ENCODE measurements at regions not wholly inside any gene's neighbourhood (a gene's known extent, or its start where the extent isn't known, plus 50 kb on each side); places are given as distances from the start of the nearest gene placed in this dataset.

DNA sequence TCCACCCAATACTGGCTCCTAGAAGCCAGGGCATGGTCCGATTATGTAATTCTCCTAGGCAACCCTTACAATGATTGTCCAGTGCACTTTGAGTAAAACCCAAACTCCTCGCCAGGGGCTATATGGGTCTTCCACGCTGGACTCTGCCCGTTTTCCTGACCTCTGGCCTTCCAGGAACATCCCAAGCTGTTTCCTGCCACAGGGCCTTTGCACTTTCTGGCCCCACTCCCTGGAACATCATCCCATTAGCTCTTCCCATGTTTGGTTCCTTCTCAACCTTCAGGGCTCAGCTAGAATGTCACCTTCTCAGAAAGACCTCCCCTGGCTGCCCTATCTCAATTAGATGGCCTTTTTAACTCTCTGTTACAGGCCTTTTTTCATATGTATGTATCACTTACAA is 85.4 kb downstream of the IRF2BPL start:
- TF ChIP-seq POLR2AphosphoS5 (IDR thresholded peaks at IDR 0.05) = no peak
- TF ChIP-seq, protein P1, sequence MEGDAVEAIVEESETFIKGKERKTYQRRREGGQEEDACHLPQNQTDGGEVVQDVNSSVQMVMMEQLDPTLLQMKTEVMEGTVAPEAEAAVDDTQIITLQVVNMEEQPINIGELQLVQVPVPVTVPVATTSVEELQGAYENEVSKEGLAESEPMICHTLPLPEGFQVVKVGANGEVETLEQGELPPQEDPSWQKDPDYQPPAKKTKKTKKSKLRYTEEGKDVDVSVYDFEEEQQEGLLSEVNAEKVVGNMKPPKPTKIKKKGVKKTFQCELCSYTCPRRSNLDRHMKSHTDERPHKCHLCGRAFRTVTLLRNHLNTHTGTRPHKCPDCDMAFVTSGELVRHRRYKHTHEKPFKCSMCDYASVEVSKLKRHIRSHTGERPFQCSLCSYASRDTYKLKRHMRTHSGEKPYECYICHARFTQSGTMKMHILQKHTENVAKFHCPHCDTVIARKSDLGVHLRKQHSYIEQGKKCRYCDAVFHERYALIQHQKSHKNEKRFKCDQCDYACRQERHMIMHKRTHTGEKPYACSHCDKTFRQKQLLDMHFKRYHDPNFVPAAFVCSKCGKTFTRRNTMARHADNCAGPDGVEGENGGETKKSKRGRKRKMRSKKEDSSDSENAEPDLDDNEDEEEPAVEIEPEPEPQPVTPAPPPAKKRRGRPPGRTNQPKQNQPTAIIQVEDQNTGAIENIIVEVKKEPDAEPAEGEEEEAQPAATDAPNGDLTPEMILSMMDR (IDR thresholded peaks at IDR 0.05 in 8 of 11, conservative IDR thresholded peaks at IDR 0.05 in 3 of 11) = no peak
- TF ChIP-seq POLR2A (IDR thresholded peaks at IDR 0.05) = no peak
- no peak for DNase-seq
- intact Hi-C loops (cut with DNase I; ENCODE audit: low total_unique reads) = no loop called here
- H3K27ac ChIP-seq = no peak overlapping the region
- H3K36me3 ChIP-seq = no peaks in the 10 kb centered on the region
- no peaks in the 10 kb centered on the region for H3K27me3 ChIP-seq (replicated peaks in 1 of 7)
- no peaks in the 10 kb centered on the region for H3K9me3 ChIP-seq
- 71 to 92% (median 82%) methylated on average over 4 of the region's 4 CpGs for WGBS, 5 donors
- H3K4me1 ChIP-seq = peaks cover 13 to 34% (median 21%) of the 10 kb centered on the region in 6 donors
- H3K4me3 ChIP-seq = no peak overlapping the region

DNA sequence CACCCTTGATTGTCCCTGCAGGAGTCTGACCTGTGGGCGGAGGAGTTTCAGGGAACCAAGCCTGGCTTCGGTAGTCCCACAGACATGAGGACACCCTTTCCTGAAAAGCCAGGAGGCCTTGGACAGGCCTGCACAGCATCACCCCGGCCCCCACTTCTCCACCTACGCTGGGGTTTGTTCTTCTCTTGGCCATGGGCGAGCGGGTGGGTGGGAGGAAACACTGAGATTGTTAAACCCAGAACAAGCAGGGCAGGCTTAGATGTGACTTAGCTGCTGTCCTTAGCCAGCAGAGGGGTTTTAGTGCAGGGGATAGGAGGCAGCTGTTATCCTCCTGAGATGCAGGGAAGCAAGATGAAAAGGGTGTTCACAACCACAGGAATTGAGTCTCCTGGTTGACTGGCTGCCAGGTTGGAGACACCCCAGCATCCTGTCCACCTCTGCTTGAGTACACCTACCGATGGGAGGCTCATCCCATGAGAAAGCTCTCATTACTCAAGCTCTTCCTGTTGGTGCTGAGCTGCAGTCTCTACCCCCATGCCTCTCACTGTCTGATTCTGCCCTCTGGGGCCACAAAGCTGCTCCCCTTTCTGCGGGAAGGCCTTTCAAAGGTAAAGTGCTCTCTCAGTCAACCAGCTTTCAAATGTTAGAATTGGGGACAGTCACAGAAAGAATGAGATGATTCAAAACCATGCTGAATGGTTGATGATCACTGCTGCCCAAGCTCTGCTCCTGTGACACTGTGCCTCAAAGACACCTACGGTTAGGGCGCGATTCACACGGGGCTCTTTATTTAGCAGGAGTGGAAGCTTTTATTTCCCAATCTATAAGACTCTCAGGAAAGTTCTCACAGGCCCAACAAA is 86.3 kb downstream of the IRF2BPL start:
- no peaks in the 10 kb centered on the region for H3K9me3 ChIP-seq
- TF ChIP-seq POLR2AphosphoS5 (IDR thresholded peaks at IDR 0.05) (no peak), POLR2A (IDR thresholded peaks at IDR 0.05) (no peak)
- TF ChIP-seq, protein P1 (IDR thresholded peaks at IDR 0.05 in 8 of 11, conservative IDR thresholded peaks at IDR 0.05 in 3 of 11) = no peak
- 54 to 67% (median 61%) methylated on average over 9 to 12 of the region's 12 CpGs for WGBS, 5 donors
- no peaks in the 10 kb centered on the region for H3K36me3 ChIP-seq
- no peak for DNase-seq
- no peak overlapping the region for H3K4me3 ChIP-seq
- peaks cover 4 to 25% (median 12%) of the 10 kb centered on the region in 6 donors for H3K4me1 ChIP-seq
- H3K27ac ChIP-seq = peak overlapping the region in 5 of 8 donors; percentile 1 to 54 (median 42)
- intact Hi-C loops (cut with DNase I; ENCODE audit: low total_unique reads) = no loop called here
- H3K27me3 ChIP-seq (replicated peaks in 1 of 7) = no peaks in the 10 kb centered on the region

DNA sequence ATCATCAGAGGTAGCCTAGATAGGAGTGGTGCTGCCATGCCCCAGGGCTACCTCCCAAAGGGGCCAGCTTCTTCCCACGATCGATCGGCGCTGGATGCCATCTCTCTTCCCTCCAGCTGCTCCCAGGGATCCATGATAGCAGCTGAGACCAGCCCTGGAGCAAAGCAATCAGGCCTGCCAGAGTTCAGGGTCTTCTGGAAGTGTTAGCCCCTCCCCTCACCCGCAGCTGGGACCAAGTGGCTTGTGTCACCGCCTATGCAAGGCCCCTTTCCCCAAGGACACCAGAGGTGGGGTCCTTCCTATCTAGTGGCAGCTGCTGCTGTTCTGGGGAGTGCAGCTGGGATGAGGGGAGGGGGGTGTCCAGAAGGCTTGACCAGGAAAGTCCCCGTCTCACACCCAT is 87.0 kb downstream of the IRF2BPL start:
- WGBS, 5 donors = 71 to 82% (median 77%) methylated on average over 6 to 7 of the region's 7 CpGs
- Histone ChIP-seq H3K27ac (peak overlapping the region in 5 of 8 donors; percentile 1 to 54 (median 42)), H3K27me3 (replicated peaks in 1 of 7) (no peaks in the 10 kb centered on the region), H3K9me3 (no peaks in the 10 kb centered on the region), H3K36me3 (no peaks in the 10 kb centered on the region), H3K4me3 (no peak overlapping the region), H3K4me1 (peaks cover 0 to 18% (median 5%) of the 10 kb centered on the region in 6 donors)
- TF ChIP-seq POLR2AphosphoS5 (IDR thresholded peaks at IDR 0.05) = peak in 1 of 3 donors; percentile 59
- no peak for TF ChIP-seq POLR2A (IDR thresholded peaks at IDR 0.05)
- TF ChIP-seq, protein P1 (IDR thresholded peaks at IDR 0.05 in 8 of 11, conservative IDR thresholded peaks at IDR 0.05 in 3 of 11) = no peak
- no peak for DNase-seq
- intact Hi-C loops (cut with DNase I; ENCODE audit: low total_unique reads) = no loop called here

DNA sequence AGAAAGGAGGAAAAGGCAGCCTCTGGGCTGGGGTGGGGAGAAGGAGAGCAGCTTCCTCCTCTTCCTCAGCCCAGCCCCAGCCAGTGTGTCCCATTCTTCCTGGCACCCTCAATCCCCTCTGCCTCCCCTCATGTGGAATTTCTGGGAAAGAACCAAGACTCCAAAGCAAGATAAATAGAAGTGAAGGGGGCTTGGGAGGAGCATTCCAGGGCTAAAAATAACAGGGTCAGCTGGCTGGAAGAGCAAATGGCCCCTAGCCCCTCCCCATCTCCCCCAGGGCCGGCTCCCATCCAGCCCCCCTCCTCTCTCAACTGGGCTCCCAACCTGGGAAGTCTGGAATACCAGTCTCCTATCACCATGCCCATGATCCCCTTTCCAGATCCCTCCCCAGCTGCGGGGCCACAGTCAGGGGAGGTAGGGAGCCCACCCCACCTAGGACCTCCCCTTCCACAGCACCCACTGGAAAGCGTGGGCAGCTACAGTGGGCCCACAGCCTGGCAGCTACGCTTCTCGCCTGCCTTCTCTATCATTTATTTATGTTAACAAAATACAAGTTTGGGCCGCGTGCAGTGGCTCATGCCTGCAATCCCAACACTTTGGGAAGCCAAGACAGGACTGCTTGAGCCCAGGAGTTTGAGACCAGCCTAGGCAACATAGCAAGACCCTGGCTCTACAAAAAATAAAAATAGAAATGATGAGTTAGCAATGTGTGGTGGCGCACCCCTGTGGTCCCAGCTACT is 88.3 kb downstream of the IRF2BPL start:
- TF ChIP-seq, protein P1 (IDR thresholded peaks at IDR 0.05 in 8 of 11, conservative IDR thresholded peaks at IDR 0.05 in 3 of 11) = no peak
- TF ChIP-seq POLR2A (IDR thresholded peaks at IDR 0.05) (no peak), POLR2AphosphoS5 (IDR thresholded peaks at IDR 0.05) (no peak)
- no peak for DNase-seq
- Histone ChIP-seq H3K9me3 (no peaks in the 10 kb centered on the region), H3K27me3 (replicated peaks in 1 of 7) (no peaks in the 10 kb centered on the region), H3K36me3 (no peaks in the 10 kb centered on the region), H3K4me3 (no peak overlapping the region), H3K27ac (no peak overlapping the region), H3K4me1 (peaks cover 0 to 16% (median 5%) of the 10 kb centered on the region in 6 donors)
- 78 to 95% (median 88%) methylated on average over 8 of the region's 8 CpGs for WGBS, 5 donors
- intact Hi-C loops (cut with DNase I; ENCODE audit: low total_unique reads) = no loop called here
